ENCODE measurements at regions not wholly inside any gene's neighbourhood (a gene's known extent, or its start where the extent isn't known, plus 50 kb on each side); places are given as distances from the start of the nearest gene placed in this dataset.
"Not testable (repeated sequence)": the region's sequence is repeated elsewhere in the genome, so short reads cannot be mapped to it uniquely, and the experiment has no call there.

GRCh38 chr3:162367429-162368260, 871.0 kb downstream of the OTOL1 start:
- no peak overlapping the region for H3K4me3 Mint-ChIP-seq
- ChIA-PET POLR2A (no interaction called here), CTCF (no interaction called here)
- H3K36me3 Mint-ChIP-seq (ENCODE audit: low read depth), result no peaks in the 10 kb centered on the region
- no peaks in the 10 kb centered on the region for H3K27me3 Mint-ChIP-seq
- DNase-seq, result no peak
- no peaks in the 10 kb centered on the region for H3K4me1 Mint-ChIP-seq
- no peaks in the 10 kb centered on the region for H3K9me3 Mint-ChIP-seq
- no peak overlapping the region for H3K27ac Mint-ChIP-seq

- CTCF ChIA-PET, result interaction anchor here (0.7 kb wide), 1 partner anchor 257 kb away, joined by 3 read pairs; no protein-coding TSS in a partner anchor
- H3K4me3 Mint-ChIP-seq, result no peak overlapping the region
- H3K4me1 Mint-ChIP-seq, result no peaks in the 10 kb centered on the region
- no peaks in the 10 kb centered on the region for H3K27me3 Mint-ChIP-seq
- H3K36me3 Mint-ChIP-seq (ENCODE audit: low read depth), result no peaks in the 10 kb centered on the region
- DNase-seq, result no peak
- POLR2A ChIA-PET, result no interaction called here
- no peak overlapping the region for H3K27ac Mint-ChIP-seq
- no peaks in the 10 kb centered on the region for H3K9me3 Mint-ChIP-seq
These were observed 871.8 kb downstream of the OTOL1 start for GRCh38 chr3:162368417-162368816.

GRCh38 chr3:162369306-162369705, 872.7 kb downstream of the OTOL1 start:
- H3K4me1 Mint-ChIP-seq, result no peaks in the 10 kb centered on the region
- CTCF ChIA-PET, result no interaction called here
- no peaks in the 10 kb centered on the region for H3K27me3 Mint-ChIP-seq

GRCh38 chr3:162370141-162370540, 873.5 kb downstream of the OTOL1 start:
- Mint-ChIP-seq H3K4me1 (no peaks in the 10 kb centered on the region), H3K27ac (no peak overlapping the region), H3K4me3 (no peak overlapping the region), H3K9me3 (no peaks in the 10 kb centered on the region), H3K27me3 (no peaks in the 10 kb centered on the region), H3K36me3 (ENCODE audit: low read depth) (no peaks in the 10 kb centered on the region)
- DNase-seq, result no peak
- ChIA-PET CTCF (no interaction called here), POLR2A (no interaction called here)

More at GRCh38 chr3:162369306-162369705, 872.7 kb downstream of the OTOL1 start:
- Mint-ChIP-seq H3K27ac (no peak overlapping the region), H3K36me3 (ENCODE audit: low read depth) (no peaks in the 10 kb centered on the region), H3K9me3 (no peaks in the 10 kb centered on the region), H3K4me3 (no peak overlapping the region)
- no peak for DNase-seq
- POLR2A ChIA-PET, result no interaction called here

GRCh38 chr3:162376761-162377160, 880.2 kb downstream of the OTOL1 start:
- Mint-ChIP-seq H3K9me3 (no peaks in the 10 kb centered on the region), H3K27me3 (no peaks in the 10 kb centered on the region), H3K4me3 (no peak overlapping the region), H3K27ac (no peak overlapping the region), H3K4me1 (no peaks in the 10 kb centered on the region), H3K36me3 (ENCODE audit: low read depth) (no peaks in the 10 kb centered on the region)
- ChIA-PET CTCF (no interaction called here), POLR2A (no interaction called here)
- no peak for DNase-seq

GRCh38 chr3:162377608-162378007, 881.0 kb downstream of the OTOL1 start:
- no peak for DNase-seq
- H3K4me3 Mint-ChIP-seq, result no peak overlapping the region
- ChIA-PET CTCF (no interaction called here), POLR2A (no interaction called here)
- H3K9me3 Mint-ChIP-seq, result no peaks in the 10 kb centered on the region
- H3K27me3 Mint-ChIP-seq, result no peaks in the 10 kb centered on the region
- H3K4me1 Mint-ChIP-seq, result no peaks in the 10 kb centered on the region
- no peaks in the 10 kb centered on the region for H3K36me3 Mint-ChIP-seq (ENCODE audit: low read depth)
- no peak overlapping the region for H3K27ac Mint-ChIP-seq

- H3K4me3 Mint-ChIP-seq, result no peak overlapping the region
- H3K27me3 Mint-ChIP-seq, result no peaks in the 10 kb centered on the region
- POLR2A ChIA-PET, result no interaction called here
- DNase-seq, result no peak
- H3K9me3 Mint-ChIP-seq, result peaks cover 2% of the 10 kb centered on the region
- no peak overlapping the region for H3K27ac Mint-ChIP-seq
- no peaks in the 10 kb centered on the region for H3K4me1 Mint-ChIP-seq
- CTCF ChIA-PET, result no interaction called here
- H3K36me3 Mint-ChIP-seq (ENCODE audit: low read depth), result no peaks in the 10 kb centered on the region
These were observed 888.8 kb downstream of the OTOL1 start for GRCh38 chr3:162385387-162385786.

- H3K4me3 Mint-ChIP-seq, result no peak overlapping the region
- ChIA-PET POLR2A (no interaction called here), CTCF (no interaction called here)
- H3K36me3 Mint-ChIP-seq (ENCODE audit: low read depth), result no peaks in the 10 kb centered on the region
- no peak overlapping the region for H3K27ac Mint-ChIP-seq
- H3K27me3 Mint-ChIP-seq, result no peaks in the 10 kb centered on the region
- DNase-seq, result no peak
- H3K4me1 Mint-ChIP-seq, result no peaks in the 10 kb centered on the region
- H3K9me3 Mint-ChIP-seq, result no peaks in the 10 kb centered on the region
These were observed 894.3 kb downstream of the OTOL1 start for GRCh38 chr3:162390891-162391290.

- Mint-ChIP-seq H3K36me3 (ENCODE audit: low read depth) (no peaks in the 10 kb centered on the region), H3K27ac (no peak overlapping the region)
These were observed 894.7 kb downstream of the OTOL1 start for GRCh38 chr3:162391301-162391700.

GRCh38 chr3:162395496-162395895, 898.9 kb downstream of the OTOL1 start:
- H3K36me3 Mint-ChIP-seq (ENCODE audit: low read depth), result no peaks in the 10 kb centered on the region
- POLR2A ChIA-PET, result no interaction called here
- no peak overlapping the region for H3K27ac Mint-ChIP-seq
- no peaks in the 10 kb centered on the region for H3K27me3 Mint-ChIP-seq
- CTCF ChIA-PET, result no interaction called here
- H3K4me1 Mint-ChIP-seq, result no peaks in the 10 kb centered on the region
- no peaks in the 10 kb centered on the region for H3K9me3 Mint-ChIP-seq
- no peak for DNase-seq
- no peak overlapping the region for H3K4me3 Mint-ChIP-seq

More at GRCh38 chr3:162391301-162391700, 894.7 kb downstream of the OTOL1 start:
- CTCF ChIA-PET, result no interaction called here
- Mint-ChIP-seq H3K9me3 (no peaks in the 10 kb centered on the region), H3K4me1 (no peaks in the 10 kb centered on the region), H3K27me3 (no peaks in the 10 kb centered on the region), H3K4me3 (no peak overlapping the region)
- POLR2A ChIA-PET, result no interaction called here
- DNase-seq, result no peak

GRCh38 chr3:162398554-162398953, 901.9 kb downstream of the OTOL1 start:
- Mint-ChIP-seq H3K9me3 (no peaks in the 10 kb centered on the region), H3K36me3 (ENCODE audit: low read depth) (no peaks in the 10 kb centered on the region), H3K27me3 (no peaks in the 10 kb centered on the region), H3K4me1 (no peaks in the 10 kb centered on the region), H3K27ac (no peak overlapping the region), H3K4me3 (no peak overlapping the region)
- DNase-seq, result no peak
- ChIA-PET POLR2A (no interaction called here), CTCF (no interaction called here)

- Mint-ChIP-seq H3K36me3 (ENCODE audit: low read depth) (no peaks in the 10 kb centered on the region), H3K27ac (no peak overlapping the region), H3K4me1 (no peaks in the 10 kb centered on the region), H3K27me3 (no peaks in the 10 kb centered on the region), H3K4me3 (no peak overlapping the region), H3K9me3 (peaks cover 6% of the 10 kb centered on the region)
- POLR2A ChIA-PET, result no interaction called here
- CTCF ChIA-PET, result no interaction called here
- no peak for DNase-seq
These were observed 904.1 kb downstream of the OTOL1 start for GRCh38 chr3:162400697-162401096.

- POLR2A ChIA-PET; H3K36me3 Mint-ChIP-seq (ENCODE audit: low read depth); H3K27ac Mint-ChIP-seq; H3K4me3 Mint-ChIP-seq; CTCF ChIA-PET; H3K27me3 Mint-ChIP-seq; H3K9me3 Mint-ChIP-seq; H3K4me1 Mint-ChIP-seq; DNase-seq: not testable (repeated sequence)
These were observed 914.9 kb downstream of the OTOL1 start for GRCh38 chr3:162411556-162411955.

GRCh38 chr3:162421721-162422120, 925.1 kb downstream of the OTOL1 start:
- CTCF ChIA-PET, result no interaction called here
- no peak for DNase-seq
- Mint-ChIP-seq H3K4me1 (no peaks in the 10 kb centered on the region), H3K36me3 (ENCODE audit: low read depth) (no peaks in the 10 kb centered on the region), H3K9me3 (peaks cover 2% of the 10 kb centered on the region), H3K4me3 (no peak overlapping the region), H3K27ac (no peak overlapping the region), H3K27me3 (no peaks in the 10 kb centered on the region)
- POLR2A ChIA-PET, result no interaction called here

All from activated CD4-positive, alpha-beta T cell treated with anti-CD3 and anti-CD28 coated beads, Interleukin-2, amount 10 ng/mL, durations not matched to agents 7 days and 5 days (primary cell).